OCI-LY7 (cell line): ENCODE measurements at regions not wholly inside any gene's neighbourhood (a gene's known extent, or its start where the extent isn't known, plus 50 kb on each side); places are given as distances from the start of the nearest gene placed in this dataset.

Experiments
- CTCF ChIP-seq: fragments of 200-600 bp; sonication (generic); conservative IDR thresholded peaks from 2 replicates; pipeline ENCODE4 v1.5.1; 2014; ENCODE audit warnings: mild to moderate bottlenecking, antibody characterized with exemption, low read length, moderate library complexity, mixed read lengths
- EZH2phosphoT487 ChIP-seq: fragments of 200-600 bp; sonication (generic); IDR thresholded peaks from 2 replicates; pipeline ENCODE4 v1.6.1; 2018; ENCODE audit warnings: low read depth, borderline replicate concordance, mild to moderate bottlenecking, mixed run types, antibody characterized with exemption, low read length, moderate library complexity, mixed read lengths

- no peak for TF ChIP-seq CTCF
- TF ChIP-seq EZH2phosphoT487: no peak
Measured at GRCh38 chr14:28301179-28301578, 465.4 kb upstream of the FOXG1 start.
